ENCODE measurements at regions not wholly inside any gene's neighbourhood (a gene's known extent, or its start where the extent isn't known, plus 50 kb on each side); places are given as distances from the start of the nearest gene placed in this dataset.
"Not testable (repeated sequence)": the region's sequence is repeated elsewhere in the genome, so short reads cannot be mapped to it uniquely, and the experiment has no call there.

DNA sequence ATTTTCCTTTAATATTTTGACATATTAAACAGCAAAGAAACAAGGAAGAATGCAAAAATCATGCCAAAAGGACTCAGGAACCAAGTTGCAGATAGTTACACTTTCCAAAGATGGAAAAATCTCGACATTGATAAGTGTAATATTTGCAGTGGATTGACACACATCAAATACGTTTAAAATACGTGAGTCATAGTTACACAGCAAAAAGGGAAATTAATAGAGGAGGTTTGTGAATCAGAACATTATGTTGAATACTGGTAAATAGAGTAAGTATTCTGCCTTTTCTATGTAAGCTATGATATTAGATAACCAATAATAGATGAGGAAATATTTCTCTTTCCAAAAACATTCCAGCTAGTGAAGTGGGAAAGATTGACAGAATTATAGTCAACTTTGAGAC, 1761.3 kb upstream of the IGFBP7 start:
- DNase-seq, result no peak

DNA sequence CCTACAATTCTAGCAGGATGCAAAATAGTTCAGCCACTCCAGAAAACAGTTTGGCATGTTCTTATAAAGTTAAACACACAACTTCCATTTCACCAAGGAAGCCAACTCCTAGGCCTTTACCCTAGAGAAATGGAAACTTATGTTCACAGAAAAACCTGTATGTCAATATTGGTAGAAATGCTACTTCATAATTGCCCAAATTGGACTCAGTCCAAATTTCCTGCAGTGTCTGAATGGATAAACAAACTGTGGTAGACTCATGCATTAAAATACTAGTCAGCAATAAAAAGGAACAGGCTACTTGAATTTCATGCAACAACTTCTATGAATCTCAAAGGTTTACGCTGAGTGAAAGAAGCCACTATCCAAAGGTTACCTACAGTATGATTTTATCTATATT, 1738.8 kb upstream of the IGFBP7 start:
- no peak for DNase-seq

DNA sequence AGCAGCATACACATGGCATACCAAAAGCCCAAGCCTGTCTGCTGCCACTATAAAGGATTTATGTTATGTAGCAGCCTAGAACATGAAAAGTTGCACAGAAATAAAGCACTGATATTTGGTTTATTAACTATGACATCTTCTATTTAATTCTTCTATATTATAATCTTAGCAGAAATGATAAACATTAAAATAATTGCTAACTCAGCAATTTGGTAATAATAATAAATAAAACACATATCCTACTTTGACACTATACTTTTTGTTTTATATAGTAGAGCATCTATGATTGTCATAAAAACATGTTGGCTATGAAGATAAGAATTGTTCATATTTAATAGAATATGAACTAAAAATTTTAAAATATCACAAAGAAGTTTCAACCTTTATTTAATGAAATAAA, 1733.3 kb upstream of the IGFBP7 start:
- DNase-seq, result no peak

DNA sequence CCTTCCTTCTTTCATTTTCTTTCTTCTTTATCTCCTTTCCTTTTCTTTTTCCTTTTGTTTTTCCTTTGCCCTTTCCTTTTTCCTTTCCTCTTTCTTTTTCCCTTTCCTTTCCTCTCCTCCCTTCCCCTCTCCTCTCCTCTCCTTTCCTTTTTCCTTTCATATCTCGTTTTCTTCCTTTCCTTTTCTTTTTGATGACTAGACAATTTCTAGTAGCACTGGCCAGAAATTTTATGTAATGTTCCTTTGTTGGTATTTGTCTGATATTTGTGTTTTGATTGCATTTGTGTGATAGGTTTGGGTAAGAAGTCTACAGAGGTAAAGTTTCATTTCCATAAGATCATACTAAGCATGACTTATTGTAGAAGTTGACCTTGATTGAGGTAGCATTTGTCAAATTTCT, 1722.9 kb upstream of the IGFBP7 start:
- no peak for DNase-seq

DNA sequence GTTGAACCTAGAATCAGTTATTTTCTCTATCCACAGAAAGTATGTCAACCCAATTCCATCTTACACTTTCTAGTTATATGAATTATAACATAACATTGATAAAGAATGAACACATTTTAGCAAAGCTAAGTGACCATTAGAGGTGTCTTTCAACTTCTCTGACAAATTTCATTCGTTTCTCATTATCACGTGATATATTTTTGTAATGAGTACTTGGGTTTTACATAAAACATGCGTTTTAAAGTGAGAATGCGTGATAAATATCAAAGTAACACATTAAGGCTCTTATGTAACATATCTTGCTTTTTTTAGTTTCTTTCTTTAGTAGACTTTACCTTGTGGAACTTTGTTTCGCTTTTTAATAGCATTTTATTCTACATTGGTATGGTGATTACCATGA, 1715.1 kb upstream of the IGFBP7 start:
- DNase-seq, result no peak

DNA sequence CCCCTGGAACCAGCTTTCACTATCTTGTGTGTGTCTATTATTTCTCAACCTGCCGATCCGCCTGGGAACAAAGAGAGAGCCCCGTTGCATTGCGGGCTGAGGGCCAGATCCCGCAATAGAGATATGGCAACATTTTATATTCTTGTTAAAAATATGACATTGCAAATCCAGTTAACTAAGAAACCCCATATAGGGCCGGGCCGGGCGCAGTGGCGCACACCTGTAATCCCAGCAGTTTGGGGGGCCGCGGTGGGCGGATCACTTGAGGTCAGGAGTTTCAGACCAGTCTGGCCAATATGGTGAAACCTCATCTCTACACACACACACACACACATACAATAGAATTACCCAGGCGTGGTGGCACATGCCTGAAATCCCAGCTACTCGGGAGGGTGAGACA, 1708.4 kb upstream of the IGFBP7 start:
- not testable (repeated sequence) for DNase-seq

DNA sequence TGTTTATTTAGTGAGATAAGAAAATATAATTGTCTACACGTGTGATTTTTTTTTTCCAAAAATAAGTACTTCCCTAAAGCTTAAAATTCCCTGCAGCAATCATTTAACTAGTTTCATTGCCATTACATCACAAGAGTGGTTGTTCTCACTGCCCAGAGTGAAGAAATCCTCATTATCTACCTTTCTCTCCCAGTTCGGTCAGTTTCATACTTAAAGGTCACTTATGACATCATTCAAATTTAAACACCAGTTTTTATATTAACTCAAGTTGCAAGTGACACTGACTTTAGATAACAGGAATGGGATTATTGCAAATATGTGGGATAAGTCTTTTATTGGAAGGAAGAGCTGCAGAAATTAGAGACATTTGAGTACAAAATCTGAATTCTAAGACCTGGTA, 1699.8 kb upstream of the IGFBP7 start:
- no peak for DNase-seq

DNA sequence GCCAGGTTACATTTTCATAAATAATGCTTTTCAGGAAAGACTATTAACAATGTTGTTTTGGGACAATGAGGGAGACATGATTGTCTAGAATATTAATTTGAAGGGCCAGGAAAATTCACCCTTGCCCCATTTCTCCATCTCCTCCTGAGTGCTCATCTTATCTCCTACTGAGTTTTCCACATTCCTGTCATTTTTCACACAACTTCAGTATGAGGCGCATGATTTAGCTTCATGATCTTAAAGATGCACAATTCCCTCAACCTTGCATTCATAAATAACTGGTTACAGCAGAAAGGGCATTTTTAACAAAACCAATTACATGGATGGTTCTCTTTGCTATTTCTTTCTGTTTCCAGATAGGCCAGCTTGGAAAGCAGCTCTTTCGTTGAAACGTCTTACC, 1699.2 kb upstream of the IGFBP7 start:
- DNase-seq, result no peak

DNA sequence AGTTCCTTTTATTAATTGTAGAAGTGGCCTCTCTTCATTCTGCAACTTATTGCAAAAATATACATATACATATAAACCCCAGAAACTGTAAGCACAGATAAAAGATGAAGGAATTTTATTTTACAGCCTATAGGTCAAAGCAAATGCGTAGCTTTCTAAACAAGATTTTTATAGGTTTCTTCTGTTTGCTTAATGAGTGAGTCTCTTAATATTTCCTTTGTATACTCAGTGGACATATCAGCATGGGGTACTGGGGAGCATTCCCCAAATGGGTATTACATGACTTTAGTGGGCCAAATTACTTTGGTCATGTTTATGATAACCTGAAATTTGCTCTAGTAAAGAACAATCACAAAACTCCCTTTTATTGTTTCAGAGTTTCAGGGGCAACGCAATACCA, 1698.6 kb upstream of the IGFBP7 start:
- no peak for DNase-seq

DNA sequence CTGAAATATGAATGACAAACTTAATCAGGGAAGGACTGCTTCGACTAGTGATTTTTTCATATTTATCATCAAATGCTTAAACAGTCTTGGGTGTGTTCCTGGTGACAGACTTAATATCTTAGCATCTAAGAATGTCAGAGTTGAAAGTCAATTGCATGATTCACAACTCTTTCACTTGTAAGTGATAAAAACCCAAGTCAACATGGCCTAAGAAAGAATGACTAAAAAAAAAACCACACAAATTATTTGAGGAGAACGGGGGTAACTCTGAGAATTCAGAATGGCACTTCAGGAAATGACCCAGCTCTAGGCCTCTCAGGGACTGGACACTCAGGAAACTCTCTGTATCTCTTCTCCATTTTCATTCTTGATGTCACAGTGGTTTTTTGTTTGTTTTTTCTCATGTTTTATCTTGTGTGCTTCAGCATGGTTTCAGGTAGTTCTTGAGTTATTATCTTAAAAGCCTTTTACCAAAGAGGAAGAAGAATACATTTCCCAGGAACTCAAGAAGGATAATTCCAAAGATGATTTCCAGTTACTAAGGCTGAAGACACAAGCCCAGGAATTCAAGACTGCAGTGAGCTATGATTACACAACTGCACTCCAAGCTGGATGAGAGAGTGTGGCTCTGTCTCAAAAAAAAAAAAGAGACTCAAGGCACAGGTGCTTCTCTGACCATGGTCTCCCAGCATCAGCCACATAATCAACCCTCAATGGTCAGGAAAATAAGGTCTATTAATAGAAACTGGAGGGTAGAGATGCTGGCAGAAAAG, 1697.8 kb upstream of the IGFBP7 start:
- no peak for DNase-seq

DNA sequence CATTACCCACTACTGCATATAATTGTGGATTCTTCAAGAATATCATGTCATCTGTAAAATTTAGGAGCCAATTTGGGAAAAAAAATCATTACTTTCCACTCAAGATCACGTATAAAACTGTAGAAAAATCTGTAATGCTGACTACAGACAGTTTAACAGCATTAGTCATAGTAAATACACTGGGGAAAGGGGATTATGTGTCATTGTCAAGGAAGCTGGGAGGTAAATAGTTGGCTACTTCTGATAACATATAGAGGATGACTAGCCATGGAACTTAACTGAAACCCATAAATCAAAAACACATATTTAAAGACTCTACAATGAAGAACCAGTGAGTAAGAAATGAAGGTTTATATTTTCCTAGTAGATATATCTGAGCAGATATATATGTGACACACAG, 1666.4 kb upstream of the IGFBP7 start:
- DNase-seq, result no peak

DNA sequence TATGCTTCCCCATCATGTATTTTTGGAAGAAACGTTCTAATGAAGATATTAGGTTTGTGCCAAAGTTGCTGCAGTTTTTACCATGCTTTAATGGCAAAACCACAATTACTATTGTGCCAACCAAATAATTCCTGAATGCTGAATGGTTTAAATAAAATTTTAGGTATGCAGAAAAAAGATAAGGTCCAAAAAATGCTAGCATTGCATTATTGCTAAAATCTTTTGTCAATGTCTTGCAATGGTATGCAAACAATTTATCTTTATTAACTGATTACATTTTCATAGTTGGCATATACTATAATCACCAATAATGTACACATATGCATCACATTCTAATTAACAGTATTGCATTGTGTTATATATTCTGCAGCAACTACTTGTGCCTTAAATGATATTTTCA, 1657.4 kb upstream of the IGFBP7 start:
- DNase-seq, result no peak

DNA sequence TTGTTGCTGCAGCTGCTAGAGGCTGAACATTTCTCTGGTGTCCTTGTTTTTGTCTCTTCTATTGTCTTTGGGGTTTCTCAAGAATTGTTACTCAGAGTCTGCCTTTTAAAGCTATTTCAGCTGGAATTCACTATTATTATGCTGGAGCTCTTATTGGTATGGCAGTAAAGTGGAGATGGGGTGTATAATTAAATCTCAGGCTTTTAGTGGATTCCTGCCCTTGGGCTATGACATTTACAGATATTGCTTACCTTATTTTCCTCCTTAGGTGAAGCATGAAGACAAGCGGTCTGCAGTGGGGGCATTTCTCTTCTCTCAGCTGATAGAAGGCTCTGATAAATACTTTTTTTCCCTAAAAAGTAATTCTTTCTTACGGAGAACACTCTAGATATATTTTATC, 1656.6 kb upstream of the IGFBP7 start:
- DNase-seq, result no peak

DNA sequence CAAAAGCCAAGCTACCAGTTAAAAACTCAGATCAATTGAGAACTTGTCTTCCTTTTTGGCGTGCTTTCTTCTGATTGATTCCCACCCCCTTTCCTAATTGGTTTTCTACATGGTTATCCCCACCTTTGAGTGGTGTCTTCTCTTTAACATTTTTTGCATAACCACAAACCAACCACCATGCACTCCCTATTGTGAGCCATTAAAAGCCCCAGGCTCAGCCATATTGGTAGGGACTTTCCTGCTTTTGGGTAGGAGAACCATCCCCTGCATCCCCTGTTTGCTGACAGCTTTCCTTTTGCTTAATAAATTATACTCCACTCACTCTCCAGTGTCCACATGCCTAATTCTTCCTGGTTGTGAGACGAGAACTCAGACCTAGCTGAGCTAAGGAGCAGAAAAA, 1651.4 kb upstream of the IGFBP7 start:
- no peak for DNase-seq

DNA sequence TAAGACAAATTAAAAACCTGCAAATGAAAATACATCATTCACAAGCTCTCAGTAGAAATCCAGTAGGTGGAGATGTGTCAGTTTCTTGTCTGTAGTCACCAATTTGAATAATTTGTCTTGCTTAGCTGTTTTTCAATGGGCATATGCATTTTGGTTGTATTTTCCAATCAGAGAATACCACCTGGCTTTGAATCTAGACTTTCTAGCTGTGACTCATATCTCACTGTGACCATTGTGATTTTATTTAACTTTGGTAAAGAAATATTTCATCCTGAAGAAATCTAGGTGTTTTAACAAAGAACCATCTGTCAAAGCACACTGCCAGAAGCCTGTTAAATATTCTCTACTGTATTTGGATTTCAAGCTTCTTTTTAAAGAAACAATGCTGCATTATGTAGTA, 1650.6 kb upstream of the IGFBP7 start:
- no peak for DNase-seq

DNA sequence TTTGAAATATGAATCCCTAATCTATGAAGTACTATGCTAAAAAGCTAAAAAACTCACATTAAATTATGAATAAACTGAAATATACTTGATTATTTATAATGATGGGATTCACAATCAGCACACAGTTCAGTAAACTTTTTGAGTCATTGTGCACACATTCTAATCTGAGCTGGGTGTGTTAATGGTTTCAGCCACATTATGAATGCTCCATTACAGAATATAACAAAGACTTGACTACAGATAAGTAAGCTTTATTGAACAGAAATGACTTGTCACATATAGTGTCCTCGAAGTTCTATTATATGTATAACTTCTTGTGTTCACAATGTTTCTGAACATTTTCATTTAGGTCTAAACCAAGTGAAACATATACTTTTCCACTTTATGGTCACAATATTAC, 1649.9 kb upstream of the IGFBP7 start:
- no peak for DNase-seq

DNA sequence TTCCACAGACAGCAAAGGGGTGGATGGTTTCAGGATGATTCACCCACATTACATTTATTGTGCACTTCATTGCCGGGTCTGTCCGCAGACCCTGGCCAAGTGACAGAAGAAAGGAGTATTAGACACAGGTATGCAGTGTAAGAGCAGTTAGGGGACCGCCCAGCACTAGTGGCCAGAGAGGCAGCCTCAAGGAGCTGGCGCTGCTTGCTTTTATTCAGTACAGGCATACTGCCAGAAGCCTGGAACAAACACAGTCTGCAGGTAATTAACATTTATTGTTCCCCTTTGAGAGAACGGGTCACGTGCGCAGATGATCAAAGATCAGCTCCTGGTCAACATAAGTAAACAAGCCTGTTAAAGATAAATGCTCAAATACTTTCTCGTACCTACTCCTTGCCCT, 1639.0 kb upstream of the IGFBP7 start:
- no peak for DNase-seq

DNA sequence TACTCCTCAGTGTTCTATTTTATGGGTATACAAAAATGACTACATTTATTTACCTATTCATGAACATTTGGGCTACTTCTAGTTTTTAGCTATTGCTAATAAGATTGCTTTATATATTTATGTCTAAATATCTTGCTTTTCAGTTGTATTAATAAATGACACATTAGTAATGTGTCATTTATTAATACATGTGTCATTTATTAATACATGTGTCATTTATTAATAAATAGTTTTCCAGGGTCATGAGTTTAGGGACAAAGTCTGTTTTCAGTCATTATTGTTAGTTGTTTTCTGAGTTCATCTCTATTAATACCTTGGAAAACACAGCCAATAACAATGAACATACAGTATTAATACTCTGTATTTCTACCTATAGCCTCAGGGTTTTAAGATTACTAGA, 1630.7 kb upstream of the IGFBP7 start:
- DNase-seq, result no peak

DNA sequence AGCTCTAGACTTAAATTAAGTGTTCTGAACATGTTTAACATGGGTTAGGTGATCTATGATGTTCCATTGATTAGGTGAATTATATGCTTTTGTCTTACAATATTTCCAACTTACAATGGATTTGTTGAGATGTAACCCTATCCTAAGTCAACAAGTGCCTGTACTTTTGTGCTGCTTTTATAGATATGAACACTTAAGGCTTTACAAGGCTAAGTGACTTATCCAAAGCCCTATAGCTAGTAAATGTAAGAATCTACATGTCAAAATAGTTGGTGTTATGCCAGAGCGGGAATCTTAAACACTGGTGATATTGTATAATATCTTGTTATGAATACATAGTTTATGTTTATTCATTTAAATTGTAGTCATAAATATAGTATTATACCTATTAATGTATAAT, 1629.1 kb upstream of the IGFBP7 start:
- no peak for DNase-seq

DNA sequence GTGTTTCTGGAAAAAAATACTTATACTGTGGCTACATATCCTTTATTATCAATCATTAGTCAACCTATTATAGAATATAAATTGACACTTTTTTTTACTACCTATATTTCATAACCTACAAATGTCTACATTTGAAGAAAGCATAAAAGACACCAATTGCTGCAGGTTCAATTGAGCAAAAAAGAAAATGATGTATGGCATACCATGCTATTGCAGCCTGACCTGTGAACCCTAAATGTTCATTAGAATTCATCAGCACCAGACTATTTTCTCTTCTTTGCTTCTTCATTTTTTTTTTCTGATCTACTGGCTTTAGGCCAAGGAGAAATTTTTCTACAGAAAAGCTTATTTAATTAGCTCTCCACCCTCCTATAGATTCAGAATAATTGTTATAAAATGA, 1628.2 kb upstream of the IGFBP7 start:
- no peak for DNase-seq

DNA sequence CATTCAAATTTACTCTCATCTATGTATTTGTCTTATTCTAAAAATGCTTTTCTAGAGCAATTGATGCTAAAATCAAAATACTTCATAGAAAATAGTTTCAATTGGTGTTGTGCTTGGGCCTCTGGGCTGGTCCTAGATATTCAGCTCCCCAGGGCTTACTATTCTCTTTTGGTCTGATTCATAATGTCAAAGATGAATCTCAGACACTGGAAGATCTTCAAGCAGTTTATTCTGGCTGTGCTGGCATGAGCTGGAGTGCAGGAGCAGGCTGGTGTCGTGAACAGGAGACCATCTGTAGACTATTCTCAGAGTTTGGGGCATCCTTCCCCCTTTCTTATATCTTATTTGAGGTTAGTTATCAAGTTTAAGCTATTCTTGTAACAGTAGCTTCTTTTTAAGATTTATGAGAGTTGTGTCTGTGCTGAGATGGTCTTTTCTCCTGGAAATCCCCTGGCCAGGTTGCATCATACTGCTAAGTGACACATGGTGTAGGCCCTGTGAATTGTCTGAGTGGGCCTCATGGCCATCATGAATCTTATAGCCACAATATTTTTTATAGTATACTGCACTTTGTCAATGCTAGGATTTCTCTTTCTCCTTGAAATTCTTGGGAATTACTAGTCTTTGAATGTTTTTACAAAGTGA, 1624.0 kb upstream of the IGFBP7 start:
- no peak for DNase-seq

DNA sequence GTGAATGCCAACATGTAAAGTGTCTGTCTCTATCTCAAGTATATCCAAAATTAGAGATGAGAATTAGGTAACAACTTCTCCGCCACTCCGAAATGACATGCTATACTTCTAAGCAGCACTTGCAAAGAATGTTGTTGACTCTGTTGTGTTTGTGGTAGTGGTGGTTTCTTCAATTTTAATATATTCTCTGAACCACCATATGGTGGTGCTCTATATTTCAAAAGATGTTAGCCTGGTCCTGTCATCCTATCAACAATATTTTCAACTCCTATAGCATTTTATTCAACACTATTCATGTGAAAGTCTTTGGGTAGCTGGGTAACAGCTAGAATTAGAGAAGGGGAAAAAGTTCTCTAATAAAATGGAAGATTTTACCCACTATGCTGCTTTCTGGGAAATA, 1622.8 kb upstream of the IGFBP7 start:
- DNase-seq, result no peak

DNA sequence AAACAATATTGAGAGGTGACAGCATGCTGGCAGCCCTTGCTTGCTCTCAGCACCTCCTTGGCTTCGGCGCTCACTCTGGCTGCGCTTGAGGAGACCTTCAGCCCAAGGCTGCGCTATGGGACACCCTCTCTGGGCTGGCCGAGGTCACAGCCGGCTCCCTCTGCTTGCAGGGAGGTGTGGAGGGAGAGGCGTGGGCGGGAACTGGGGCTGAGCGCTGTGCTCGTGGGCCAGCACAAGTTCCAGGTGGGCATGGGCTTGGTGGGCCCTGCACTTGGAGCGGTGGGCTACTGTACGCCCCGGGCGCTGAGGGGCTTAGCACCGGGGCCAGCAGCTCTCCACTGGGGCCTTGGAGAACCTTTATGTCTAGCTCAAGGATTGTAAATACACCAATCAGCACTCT, 1613.8 kb upstream of the IGFBP7 start:
- no peak for DNase-seq

DNA sequence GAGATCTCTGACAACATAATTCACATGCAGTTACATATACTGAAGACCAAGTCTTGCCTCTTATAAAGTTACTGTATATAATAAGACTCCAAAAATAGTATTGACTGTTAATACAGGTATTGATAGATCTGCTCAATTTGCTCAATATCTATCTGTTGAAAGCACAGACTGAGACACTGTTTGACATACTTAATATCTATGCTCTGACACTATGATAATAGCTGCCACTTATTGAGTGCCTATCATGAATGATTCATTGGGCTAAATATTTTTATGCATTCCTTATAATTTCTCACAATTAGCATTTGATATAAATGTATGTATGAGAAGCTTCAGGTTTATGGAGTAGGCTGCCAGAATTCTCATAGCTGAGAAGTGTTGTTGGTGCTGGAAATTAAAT, 1600.9 kb upstream of the IGFBP7 start:
- DNase-seq, result no peak

DNA sequence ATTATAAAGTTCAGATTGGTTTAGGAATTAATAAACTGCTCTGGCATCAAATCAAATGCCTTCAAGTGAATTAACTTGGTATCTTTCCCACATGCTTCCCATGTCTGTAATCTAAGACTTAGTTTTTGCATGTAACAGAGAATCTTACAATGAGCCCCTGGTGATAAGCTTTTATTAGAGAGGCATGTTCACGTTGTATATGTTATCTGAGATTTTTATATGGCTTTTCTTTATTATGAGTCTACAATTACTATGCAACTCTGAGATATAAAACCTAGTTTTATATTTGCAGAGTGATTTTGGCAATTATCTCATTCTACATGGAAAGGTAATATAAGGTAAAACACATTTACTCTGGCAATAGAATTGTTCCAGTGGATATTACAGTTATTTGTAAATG, 1578.4 kb upstream of the IGFBP7 start:
- no peak for DNase-seq

All from EL (cell line).